Brain pericyte (primary cell): ENCODE measurements at regions not wholly inside any gene's neighbourhood (a gene's known extent, or its start where the extent isn't known, plus 50 kb on each side); places are given as distances from the start of the nearest gene placed in this dataset.

Experiments used
- DNase-seq: peaks from one replicate; pipeline ENCODE4 v3.0.0-alpha.2; 2012; ENCODE audit warnings: low read depth, low spot score

DNA sequence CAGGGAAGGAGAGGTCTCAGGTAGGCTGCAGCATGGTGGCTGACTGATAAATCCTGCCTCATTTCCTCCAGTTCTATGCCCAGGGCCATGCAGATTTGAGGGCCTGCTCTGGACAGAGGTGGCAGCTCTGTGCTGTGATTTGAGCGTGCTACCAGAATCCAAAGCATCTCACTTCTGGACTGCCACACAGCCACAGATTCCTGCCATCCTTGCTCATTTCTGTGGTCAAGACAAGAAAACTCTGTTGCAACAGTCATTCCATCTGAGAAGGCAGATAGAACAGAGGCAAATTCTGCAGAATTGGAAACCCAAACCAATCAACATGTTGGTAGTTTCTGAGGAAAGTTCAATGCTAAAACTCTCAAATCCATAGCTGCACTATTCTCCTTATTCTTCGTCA lies 102.8 kb upstream of the GALNT2 start:
- DNase-seq = no peak

- no peak for DNase-seq
Observed at GRCh38 chr1:229970714-229971113, 96.3 kb upstream of the GALNT2 start.

- DNase-seq = no peak
Observed at GRCh38 chr1:229971141-229971540, 95.9 kb upstream of the GALNT2 start.

- no peak for DNase-seq
Observed at GRCh38 chr1:229972600-229973296, 94.3 kb upstream of the GALNT2 start.

GRCh38 chr1:229973297-229973612 lies 93.8 kb upstream of the GALNT2 start:
- no peak for DNase-seq

DNA sequence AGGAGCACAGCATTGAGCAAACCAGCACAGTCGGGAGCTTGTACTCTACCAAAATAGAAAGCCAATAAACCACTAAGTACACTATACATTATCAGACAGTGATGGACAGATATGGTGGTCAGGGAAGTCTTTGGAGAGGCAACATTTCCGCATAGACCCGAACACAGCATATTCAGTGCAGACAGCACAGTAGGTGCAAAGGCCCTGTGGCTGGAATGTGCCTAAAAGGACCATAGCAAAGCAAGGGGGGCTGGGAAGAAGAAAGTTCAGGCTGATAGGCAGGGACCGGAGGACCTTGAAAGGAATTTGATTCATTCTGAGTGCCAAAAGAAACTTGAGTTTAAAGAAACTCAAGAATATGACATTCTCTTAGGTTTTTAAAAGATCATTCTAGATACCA lies 92.0 kb upstream of the GALNT2 start:
- no peak for DNase-seq

GRCh38 chr1:229980009-229980408 lies 87.0 kb upstream of the GALNT2 start:
- DNase-seq = no peak

GRCh38 chr1:229981736-229982135 lies 85.3 kb upstream of the GALNT2 start:
- DNase-seq = no peak

DNA sequence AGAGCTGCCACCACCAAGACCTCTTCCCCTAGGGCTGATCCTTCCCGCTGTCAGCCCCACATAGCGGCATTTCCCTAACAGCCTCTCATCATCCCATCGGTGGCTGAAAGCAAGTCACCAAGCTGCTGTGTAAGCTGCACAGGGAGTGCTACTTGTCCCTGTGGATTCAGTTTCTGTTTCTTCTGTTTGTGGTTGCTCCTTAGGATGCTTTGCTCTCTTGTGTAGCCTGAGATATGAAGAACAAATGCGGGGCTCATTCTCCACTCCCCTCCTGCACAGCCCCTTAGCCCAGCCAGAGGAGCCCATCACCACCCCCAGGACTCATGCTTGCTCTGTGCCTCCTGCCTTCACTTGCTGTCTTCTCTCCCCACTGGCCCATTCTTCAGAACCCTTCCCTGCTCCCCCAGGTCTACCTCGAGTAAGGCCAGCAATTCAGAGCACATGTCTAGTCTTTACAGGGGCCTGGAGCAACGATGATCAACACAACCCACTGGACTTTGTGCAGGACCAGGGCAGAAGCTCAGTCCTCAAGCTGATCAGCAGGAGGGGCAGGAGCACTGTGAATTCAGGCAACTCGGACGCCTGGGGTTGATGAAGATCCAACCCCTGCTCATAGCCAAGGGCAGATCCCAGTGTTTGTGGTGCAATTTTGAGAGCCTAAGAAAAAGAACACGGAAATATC lies 82.6 kb upstream of the GALNT2 start:
- DNase-seq = no peak

DNA sequence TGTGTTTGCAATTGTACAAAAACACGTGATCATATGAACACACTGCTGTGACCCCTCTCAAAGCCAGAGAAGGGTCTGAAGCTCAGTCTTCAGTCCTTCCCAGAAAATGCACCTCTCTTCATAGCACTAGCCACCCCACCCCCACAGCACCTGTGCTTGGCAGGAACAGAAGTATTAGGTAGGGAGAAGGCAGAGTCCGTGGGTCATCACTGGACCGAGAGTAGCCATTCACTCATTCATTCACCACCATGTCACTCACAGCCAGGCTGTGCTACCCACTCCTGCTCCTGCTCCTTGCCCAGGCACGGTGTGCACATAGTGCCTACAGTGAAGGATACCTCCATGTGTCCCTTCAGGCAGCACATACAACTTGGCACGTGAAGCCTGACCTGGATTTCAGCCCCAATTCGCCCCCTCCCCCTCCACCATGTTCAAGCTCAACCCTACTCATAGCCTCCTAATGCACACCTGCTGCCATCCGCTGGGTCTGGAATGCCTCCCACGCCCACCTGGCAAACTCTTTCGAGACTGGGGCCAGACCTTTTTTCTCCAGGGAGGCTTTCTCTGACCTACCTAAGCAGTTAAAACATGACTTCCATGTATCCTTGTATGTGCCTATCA lies 81.9 kb upstream of the GALNT2 start:
- DNase-seq = no peak

DNA sequence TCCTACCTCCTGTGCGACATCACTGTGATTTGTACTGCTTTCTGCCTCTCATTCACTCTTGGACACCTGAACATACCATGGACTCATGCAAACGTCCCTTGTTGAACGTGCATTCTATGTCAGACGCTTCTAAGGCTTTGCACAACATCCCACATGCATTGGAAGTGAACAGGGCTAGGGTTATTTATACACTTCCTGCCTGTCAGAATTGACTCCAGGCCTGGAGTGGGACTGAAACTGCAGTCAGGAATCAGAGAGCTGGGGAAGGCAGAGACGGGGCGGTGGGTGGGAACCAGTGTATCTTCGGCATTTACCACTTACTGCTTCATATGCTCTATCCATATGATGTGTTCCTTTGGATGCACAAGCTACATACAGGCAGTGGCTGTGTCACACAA lies 81.4 kb upstream of the GALNT2 start:
- no peak for DNase-seq

DNA sequence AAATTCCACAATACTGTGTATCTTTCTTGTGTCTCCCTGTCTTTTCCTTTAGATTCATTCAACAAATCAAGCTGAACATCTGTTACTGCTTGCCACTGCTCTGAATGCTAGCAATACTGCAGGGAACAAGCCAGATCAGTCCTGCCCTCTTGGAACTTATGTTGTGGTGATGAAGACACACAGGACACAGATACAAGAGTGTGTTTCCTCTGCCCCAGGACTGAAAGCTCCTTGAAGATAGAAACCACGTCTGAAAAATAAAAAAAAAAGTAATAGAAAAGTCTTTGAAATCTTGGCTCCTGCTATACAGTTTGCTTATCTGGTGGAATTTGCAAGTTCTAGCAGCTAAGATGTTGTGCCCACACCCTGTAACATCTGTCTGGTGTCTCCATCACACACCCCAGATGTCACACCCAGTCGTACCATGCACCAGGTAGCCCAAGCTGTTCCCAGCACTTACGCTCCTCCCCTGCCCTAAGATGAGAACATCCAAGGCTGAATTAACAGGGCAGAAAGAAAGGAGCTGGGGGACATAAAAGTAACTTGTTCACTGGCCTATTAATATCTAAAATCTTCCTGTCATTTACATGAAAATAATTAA lies 80.2 kb upstream of the GALNT2 start:
- no peak for DNase-seq

DNA sequence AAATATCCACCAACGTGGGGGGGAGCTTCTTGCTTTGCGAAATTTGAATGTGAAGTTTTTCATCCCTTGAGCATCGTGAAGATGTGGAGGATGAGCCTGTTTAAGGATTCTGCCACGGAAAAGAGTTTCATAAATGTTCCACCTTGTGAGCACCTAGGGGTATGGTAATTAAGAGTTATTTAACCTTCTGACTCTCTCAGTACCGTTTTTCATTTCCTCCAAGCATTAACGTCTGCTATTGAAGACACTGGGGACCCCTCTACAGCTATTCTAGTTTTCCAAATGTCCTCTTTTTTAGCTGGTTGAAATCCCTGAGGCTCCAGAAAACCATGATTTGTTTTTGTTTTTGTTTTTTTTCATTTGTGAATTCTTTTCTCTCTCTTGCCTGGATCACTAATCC lies 79.1 kb upstream of the GALNT2 start:
- no peak for DNase-seq

- no peak for DNase-seq
Observed at GRCh38 chr1:229988534-229988933, 78.5 kb upstream of the GALNT2 start.

GRCh38 chr1:229989591-229990248 lies 77.3 kb upstream of the GALNT2 start:
- no peak for DNase-seq

GRCh38 chr1:229990326-229990725 lies 76.7 kb upstream of the GALNT2 start:
- no peak for DNase-seq

- no peak for DNase-seq
Observed at GRCh38 chr1:229991104-229991513, 75.9 kb upstream of the GALNT2 start.

DNA sequence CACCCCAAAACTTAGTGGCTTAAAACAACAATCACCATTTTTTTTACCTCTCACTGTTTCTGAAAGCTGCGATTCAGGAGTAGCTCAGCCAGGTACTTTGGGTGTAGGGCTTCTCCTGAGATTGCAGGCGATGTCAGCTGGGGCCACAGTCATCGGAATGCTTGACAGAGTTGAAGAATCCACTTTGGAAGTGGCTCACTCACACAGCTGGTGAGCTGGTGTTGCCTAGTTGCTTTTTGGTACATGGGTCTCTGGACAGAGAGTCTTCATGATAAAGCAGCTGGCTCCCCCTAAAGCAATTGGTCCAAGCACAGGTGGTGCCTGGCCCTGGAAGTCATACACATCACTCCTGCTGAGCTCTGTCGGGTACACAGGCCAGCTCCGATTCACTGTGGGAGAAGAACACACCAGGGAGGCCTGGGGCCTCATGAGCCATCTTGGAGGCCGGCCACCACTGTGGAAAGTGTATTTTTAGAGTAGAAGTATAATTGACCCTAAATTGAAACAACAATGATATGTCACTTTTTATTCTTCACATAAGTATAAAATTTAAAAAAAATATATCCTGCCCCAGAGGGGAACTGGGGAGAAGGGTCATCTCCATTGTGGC lies 75.2 kb upstream of the GALNT2 start:
- no peak for DNase-seq

GRCh38 chr1:229993060-229993459 lies 74.0 kb upstream of the GALNT2 start:
- DNase-seq = no peak

DNA sequence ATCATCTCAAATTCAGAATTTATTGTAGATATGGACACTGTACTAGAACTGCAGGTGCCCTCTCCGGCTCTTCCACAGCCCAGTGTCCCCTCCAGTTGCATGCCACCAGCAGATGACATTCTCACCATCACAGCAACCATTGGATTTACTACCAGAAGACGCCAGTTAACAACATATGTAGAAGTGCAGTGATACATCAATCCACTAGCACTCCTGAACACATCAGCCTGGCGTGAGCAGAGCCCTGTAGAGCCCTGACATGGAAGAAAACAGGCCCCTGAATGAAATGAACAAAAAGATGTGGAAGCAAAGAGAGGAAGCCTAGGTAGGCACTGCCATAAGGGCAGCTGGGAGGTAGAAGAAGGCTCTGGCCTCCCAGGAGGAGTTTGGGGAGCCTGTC lies 73.1 kb upstream of the GALNT2 start:
- DNase-seq = no peak

DNA sequence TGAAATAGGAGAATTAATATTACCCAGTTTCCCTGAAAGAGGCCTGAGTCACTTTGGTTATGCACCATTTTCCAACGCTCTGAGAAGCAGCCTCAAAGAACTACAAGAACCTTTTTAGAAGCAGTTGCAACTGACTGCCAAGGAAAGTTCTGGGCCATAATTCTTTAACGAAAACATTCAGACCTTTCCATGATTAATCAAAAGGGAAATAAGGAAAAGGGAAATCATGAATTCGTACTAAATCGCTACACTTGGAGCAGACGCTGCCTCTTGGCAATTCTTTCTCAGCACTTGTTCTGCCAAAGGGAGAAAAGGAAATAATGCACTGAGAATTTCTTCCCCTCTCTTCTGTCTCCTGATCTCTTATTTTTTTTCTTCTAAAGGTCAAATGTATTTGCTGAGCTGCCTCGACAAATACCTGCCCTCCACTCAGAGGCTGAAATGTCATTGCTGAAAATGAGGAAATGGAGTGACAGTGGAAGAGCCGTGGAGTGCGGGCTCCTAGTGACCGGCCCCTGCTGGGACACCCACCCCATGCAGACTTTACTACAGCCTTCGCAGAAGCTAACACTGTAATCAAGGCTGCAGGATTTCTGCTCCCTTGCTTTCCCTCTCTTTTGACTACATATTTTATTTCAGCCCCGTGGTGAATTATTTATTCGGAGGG lies 67.9 kb upstream of the GALNT2 start:
- no peak for DNase-seq
